ENCODE measurements at regions not wholly inside any gene's neighbourhood (a gene's known extent, or its start where the extent isn't known, plus 50 kb on each side); places are given as distances from the start of the nearest gene placed in this dataset.
"Not testable (repeated sequence)": the region's sequence is repeated elsewhere in the genome, so short reads cannot be mapped to it uniquely, and the experiment has no call there.

DNA sequence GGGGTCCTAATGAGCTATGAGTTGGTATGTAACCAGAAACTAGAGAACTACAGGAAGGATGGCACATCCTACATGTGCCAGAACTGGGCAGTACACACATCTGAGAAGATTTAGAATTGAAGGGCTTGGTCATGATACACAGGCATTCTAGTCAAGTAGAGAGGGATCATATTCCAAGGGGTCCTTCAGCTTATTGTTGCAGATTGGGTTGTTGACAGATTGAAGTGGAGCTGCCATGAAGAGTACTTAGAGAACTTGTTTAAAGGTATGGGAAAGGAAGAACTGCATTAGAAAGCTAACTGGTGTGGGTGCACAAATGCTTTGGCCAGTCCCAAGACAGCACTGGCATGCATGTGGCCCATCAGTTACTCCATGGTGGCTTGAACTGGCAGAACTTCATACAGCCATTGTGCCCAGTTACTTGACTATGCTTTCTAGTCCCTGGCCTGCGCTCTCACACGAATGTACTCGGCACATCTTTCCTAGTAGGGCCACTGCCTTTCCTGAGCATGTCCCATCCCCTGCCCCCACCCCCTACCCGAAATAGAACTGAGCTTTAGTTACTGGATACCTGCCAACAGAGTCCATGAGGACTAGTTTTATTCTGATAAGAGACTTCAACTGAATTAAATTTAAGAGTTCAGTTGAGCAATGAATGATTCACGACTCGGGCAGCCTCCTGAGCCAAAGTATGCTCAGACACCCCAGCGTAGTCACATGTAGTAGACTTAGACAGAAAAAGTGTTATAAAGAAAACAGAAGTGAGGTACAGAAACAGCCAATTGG, 64.0 kb downstream of the CCNG2 start:
- no peak for DNase-seq

DNA sequence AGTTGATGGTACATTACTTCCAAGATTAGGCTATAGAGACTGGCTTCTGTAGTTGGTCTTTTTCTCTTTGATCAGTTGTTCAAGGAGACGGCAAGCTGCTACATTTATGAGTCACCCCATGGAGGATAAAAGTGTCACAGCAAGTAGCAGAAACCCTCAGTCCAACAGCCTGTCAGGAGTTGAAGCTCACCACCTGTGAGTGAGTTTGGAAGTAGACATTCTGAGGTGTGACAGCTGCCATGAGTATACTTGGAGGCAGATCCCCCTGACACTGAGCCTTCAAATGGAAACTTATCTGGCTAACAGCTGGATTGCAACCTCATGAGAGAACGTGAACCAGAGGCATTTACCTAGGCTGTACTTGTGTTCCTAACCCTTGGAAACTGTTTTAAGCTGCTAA, 68.0 kb downstream of the CCNG2 start:
- no peak for DNase-seq

DNA sequence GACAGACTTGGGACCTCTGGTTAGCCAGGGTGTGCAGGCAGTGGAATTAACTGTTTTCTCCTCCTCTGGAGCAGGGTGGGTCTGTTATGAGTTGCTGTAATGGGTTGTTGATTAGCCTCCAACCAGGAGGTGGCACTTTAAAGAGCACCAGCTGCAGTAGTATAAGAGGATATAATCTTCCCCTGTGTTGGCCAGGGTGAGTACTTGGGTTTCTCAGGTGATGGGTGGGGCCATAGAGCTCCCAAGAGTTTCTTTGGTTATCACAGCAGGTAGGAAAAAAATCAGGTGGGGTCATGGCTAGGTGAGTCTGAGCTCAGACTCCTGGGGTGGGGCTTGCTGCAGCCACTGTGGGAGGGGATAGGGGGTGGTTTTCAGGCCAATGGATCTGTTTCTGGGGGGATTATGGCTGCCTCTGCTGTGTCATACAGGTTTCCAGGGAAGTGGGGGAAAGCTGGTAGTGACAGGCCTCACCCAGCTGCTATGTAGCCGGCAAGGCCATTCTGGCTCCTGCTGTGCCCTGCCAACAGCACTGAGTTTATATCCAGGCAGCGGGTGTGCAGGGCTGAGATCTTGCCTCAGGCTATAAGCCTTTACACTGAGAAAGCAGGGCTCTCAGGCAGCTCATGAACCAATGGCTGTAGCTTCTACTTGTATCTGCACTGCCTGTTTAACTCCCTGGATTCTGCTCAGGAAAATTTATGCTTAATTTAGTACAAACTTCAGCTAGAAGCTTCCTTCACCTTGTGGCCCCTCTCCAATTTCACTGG, 70.1 kb downstream of the CCNG2 start:
- no peak for DNase-seq

DNA sequence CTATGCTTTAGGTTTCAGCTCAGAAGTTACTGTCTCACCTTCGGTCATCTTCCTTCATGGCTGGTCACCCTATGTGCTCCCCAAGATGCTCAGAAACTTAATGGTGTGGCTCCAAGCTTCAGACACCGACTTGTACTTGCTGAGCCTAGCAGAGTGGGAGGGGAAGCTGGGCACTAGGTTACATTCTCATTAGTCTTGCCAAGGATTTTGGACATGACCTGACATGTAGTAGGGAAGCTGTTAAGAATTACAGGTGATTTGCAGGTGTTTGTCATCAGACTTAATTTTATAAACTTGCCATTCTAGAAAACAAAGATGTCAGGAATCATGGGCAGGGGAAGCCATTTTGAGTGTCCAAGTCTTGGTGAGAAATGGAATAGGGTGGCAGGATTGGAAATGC, 72.4 kb downstream of the CCNG2 start:
- no peak for DNase-seq

DNA sequence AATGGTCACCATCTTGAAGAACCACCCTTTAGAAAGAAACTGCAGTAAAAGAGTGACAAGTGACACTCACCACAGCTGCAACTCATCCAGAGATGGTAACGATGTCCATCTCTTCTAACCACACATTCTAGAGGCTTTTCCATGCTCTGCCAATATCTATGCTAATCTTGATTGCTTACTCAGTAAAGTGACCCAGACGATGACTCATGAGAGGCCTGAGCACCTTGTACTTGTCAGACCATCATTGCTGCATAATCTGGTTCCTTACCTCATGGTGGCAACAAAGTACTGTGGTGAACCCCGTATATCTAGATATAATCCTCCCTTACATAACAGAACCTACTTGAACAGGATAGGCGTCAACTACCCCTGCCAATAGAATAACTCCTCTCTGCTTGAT, 75.6 kb downstream of the CCNG2 start:
- DNase-seq: no peak

DNA sequence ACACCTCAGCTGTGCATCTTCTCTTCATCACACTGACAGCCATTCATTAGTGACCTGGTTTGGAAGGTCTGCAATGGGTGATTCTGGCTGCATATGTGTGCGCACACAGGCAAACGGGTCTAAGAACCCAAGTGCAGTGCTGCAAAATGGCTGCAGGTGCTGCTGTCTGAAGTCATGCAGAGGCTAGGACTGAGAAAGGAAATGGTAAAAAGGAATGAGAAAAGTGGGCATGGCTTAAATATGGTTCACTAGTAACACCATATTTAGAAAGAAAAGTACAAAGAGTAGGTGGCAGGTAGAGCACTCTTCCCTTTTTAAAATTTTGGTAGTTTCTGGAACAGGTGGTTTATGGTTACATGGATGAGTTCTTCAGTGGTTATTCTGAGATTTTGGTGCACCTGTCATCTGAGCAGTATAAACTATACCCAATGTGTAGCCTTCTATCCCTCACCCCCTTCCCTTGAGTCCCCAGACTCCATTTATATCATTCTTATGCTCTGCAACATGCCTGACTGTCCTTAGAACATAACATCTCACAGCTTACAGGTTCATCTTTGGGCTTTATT, 78.4 kb downstream of the CCNG2 start:
- no peak for DNase-seq

DNA sequence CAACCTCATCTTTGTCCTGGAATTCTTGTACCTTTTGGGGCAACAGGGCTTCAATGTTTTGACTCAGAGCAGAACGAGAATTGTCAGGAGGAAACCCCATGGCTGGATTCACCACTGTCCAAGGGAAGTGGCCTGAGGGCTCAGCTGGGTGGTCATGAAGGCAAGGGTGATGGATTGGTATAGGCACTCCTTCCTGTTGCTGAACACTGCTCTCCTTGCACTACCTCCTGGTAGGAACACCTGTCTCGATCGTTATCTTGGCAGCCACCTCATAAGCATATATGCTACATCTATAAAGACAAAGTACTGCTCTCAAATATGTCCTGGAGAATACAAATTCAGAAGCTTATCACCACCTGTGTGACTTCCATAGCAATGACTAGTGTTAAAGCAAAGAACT, 79.8 kb downstream of the CCNG2 start:
- no peak for DNase-seq

DNA sequence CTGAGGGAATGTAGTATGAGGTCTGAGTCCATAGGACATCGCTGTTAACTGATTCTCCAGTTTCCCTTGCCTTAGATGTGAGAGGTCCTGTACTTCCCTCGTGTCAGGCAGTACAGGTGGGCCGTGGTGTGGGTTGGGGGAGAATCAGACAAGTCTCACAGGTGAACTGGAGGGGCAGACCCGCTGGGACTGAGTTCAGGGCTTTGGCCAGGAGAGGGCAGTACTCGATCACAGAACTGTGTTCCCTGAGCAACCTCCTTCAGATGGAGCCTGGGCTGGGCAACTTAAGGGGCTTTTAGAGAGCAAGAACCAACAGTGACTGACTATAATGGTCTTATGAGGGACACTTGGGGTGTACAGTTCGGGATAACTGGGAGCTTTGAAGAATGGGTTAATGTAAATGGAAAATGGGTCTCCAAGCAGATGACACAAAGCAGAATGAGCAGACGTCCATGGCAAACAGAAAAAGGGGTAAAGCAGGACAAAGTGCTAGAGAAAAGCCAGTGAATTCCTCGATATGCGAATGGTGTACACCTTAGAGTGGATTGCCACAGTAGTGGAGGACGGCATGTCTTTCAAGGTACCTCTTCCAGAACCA, 83.6 kb downstream of the CCNG2 start:
- peak; percentile 21 to 45 for DNase-seq

DNA sequence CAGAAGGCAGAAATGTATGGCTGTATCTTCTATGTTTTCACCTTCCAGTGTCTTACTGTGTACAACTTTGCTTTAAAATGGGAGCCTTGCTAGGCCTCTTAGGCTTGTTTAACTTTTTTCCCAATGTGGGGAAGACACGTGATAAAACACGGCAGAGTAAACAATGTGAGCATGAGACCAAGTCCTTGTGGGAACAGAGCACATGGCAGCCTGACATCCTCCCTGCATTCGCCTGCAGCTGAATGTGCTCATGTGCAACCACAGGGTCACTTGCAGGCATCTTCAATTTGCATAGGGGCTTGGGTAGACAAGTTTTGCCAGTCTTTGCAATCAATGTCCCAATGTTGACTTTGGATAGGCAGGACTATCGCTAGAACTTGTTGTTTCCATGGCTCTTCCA, 91.8 kb downstream of the CCNG2 start:
- no peak for DNase-seq

DNA sequence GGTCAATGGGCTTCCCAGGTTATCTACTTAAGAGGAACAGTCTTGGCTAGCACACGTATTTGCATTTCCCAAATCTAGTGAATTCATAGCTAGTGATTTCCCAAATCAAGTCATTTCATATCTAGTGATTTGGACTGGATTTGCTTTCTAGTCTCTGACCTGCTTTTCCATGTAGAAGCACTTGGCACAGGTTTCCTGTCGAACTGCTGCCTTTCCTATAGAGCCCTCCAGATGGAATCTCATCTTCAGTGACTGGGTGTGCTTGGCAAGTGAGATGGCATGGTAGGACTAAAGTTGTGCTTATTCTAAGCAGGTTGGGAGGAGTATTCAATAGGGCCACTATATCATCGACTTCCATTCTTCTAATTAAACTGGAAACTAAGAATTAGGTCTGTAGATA, 94.7 kb downstream of the CCNG2 start:
- DNase-seq: no peak

DNA sequence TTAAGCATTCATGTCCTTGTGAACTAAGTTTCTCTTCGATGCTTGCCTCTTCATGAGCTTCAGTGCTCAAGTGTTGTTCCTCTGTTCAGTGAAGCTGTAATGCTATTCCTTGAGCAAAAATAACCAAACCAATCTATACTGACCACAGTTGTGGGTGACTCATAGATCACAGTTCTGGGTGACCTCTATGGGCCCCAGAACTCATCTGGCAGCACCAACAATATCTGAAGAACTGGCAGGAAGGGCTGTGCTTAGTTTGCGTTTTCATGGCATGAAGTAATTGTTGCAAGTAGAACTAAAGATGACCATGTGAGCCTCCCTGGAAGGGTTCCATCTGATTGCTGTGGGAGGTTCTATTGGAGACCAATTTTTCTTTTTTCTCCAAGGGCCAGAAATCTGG, 106.2 kb downstream of the CCNG2 start:
- DNase-seq: no peak

DNA sequence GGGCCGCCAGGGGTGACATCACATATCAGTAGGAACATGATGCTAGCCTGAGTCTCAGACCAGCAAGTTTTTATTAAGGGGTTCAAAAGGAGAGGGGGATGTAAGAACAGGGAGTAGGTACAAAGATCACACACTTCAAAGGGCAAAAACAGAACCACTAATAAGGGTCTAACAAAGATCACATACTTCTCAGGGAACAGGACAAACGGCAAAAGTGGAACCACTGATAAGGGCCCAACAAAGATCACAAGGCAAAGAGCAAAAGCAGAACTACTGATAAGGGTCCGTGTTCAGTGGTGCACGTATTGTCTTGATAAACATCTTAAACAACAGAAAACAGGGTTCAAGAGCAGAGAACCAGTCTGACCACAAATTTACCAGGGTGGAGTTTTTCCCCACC, 107.0 kb downstream of the CCNG2 start:
- DNase-seq: not testable (repeated sequence)

DNA sequence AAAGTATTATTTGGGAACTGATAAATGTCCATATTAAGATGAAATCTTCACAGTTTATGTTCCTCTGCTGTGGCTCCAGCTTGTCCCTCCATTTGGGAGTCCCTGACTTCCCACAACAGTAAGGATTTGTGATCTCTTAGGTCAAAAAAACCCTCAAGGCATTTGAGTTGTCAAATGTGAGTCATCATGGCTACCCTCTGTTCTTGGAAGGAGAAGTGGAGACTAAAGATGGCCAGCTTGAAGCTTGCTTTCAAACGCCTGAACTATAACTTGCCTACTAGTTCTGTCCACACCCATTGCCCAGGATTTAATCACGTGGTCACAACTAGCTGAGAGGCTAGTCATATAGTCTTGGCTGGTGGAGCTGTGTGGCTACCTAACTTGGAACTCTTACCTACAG, 107.8 kb downstream of the CCNG2 start:
- DNase-seq: no peak

DNA sequence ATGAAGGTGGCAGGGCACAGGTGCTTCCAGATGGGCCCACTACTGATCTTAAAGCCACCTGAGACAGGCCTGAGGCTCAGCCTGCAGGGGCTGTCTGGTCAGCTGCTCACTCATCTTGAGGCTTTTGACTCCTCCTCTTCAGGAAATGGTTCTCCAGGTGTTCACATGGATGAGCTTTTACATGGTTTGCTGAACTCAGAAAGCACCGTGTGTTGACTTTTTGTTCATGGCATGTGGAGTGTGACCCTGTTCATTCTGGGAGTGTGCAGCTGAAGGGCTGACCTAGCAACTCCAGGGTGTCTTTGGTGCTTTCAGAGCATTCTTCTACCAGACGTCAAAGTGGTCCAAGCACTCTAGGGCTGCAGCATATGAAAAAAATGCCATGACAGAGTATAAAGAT, 111.1 kb downstream of the CCNG2 start:
- no peak for DNase-seq

DNA sequence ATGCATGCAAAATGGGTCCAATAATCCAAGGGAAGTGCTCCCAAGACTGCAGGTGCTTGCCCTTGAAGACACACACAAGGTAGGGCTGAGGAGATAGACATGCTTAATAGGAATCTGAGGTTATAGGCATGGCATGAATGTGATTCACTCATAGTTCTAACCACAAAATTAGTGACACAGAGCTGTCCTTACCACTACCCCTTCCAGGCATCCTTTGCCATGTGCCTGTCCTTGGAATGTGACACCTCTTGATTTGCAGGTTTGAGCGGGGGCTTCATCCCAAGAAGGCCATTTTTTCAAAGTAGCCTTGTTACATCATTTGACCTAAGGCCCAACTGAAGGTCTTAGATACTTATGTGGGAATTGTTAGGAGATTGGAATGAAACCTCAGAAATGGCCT, 112.5 kb downstream of the CCNG2 start:
- no peak for DNase-seq

DNA sequence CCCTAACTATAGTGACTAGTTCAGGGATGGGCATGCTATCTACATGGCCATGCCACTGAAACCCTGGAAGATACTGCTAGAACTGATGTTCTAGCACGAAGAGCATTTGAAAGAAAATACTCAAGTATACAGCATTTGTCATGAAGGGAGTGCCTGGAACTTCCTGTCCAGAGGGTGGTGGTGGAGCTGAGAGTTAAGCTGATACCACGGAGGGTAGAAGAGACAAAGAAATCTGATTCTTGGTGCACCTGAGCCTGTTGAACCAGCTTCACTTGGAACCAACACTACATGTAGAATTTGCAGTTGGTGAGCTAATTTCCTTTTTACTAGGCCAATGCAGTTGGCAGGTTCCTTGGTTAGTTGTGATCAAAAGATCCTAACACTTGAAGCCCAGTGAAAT, 116.4 kb downstream of the CCNG2 start:
- DNase-seq: no peak

DNA sequence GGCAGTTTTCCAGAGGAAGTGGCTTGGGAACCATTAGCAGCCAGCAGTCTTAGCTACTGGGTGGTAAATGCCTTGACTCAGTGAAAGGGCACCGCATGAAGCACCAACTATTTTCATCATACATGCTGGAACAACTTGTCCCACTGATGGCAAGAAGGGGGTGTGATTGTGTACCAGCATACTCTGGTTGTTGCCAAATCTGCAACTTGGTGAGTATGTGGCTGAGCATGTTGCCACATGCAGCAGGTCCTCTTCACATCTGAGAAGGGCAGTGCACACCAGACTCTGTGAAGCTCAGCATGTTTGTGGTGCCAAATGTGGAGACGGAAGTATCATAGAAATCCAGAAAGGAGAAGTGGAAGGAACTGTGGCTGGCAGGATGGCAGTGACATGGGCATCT, 122.1 kb downstream of the CCNG2 start:
- not testable (repeated sequence) for DNase-seq

DNA sequence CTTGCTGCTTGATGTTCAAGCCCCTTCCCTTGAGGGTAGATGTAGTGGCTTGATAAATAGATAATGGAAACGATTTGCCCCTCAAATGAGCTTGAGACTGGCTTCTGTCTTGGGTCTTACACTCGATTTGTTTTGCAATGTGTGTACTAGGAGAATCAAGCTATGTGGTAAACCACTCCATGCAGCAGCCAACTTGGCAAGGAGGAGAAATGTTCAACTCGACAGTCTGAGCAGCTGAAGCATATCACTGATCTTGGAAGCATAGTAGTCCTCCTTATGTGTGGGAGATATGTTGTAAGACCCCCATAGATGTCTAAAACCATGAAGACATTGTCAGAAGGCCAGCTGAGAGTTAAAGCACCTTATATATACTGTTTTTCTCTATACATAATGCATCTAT, 125.3 kb downstream of the CCNG2 start:
- no peak for DNase-seq

DNA sequence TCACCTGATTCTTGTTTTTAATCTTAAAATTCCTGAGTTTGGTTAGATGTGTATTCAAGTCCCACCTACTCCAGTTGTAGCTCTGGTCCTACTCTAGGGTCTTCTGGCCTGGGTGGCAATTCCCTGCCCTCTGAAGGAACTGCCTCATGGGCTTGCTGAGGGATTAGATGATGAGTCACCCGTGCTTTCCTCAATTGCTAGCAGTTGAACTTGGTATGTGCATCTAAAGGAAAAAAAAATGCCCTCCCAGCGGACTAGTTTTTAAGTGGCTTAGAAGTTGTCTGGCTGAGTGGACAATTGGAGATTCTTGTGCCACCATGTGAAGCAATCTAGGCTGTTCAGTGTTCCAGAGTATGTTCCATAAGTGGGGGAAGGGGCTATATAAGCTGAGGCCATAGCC, 127.0 kb downstream of the CCNG2 start:
- DNase-seq: no peak

DNA sequence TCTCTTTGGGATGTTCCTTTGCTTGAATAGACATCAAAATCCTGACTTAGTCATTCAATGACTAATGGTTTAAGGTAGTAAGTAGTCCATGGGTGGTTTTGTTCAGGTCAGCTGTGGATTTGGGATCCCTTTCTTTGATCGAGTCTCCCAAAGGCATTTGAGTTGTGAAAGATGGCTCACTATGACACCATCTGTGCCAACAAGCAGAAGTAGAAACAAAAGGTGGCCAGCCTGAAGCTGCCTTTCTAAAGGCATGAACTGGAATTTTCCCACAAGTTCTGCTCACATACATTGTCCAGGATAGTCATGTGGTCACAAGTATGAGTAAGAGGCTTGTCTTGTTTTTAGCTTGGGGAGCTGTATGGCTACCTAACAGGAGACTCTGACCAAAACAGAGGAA, 129.9 kb downstream of the CCNG2 start:
- DNase-seq: no peak

DNA sequence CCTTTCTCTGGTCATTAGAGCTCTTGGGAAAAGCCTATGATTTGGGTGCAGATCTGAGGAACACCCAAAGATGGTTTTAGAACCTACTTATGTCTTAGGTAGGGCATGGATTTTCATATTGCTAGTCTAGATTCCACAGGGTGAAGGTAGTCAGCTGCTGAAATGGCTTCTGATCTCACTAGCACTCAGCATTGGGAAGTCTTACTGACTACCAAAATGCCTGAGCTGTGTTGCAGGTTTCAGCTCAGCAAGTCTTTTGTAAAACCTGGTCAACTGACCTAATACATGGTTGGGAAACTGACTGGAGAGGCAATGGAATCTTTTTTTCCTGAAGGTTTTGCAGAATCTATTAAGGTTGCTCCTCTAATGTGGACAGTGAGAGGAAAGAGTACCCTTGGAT, 136.4 kb downstream of the CCNG2 start:
- DNase-seq: no peak

DNA sequence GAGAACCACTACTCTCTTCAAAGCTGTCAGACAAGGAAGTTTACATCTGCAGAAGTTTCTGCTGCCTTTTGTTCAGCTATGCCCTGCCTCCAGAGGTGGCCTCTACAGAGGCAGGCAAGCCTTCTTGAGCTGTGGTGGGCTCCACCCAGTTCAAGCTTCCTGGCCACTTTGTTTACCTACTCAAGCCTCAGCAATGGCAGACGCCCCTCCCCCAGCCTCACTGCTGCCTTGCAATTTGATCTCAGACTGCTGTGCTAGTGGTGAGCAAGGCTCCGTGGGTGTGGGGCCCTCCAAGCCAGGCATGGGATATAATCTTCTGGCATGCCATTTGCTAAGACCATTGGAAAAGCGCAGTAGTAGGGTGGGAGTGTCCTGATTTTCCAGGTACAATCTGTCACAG, 144.0 kb downstream of the CCNG2 start:
- not testable (repeated sequence) for DNase-seq

DNA sequence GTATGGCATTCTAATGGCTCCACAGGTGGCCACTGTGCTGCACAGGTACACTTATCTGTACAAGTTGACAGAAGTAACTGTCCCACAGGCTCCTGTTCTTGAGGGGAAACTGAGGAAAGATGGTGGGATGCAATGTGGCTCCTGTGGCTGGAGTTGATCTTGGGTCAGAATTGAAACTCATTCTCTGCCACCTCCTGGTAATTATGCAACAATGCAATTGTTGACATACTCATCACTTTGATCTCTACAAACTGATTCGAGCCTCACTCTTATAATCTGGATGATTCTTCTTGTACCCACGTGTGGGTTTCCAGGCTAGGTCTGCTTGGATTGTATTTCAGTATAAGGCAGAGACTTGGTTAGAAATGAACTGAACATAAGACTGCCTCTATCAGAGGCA, 148.8 kb downstream of the CCNG2 start:
- DNase-seq: no peak

DNA sequence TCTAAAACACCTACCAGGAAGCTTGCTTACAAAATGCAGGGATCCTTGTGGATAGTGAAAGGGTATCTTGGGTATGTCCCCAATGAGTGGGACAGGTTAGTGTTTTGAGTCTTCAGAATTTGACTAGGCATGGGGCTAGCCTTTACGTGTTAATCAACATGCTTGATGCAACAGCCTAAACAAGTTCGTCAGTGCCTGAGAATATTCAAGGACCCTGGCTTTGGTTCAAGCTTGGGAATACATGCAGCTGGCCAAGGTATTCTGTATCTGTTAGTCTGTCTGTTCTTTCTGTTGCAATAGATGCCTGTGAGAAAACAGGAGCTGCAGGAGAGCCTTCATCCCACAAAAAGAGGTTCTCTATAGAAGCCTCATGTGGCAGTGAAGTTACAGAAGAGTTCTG, 149.5 kb downstream of the CCNG2 start:
- no peak for DNase-seq
